NK-92 treated with Interleukin-12 subunit alpha and Interleukin-12 subunit beta, amount 100 ng/mL, for 24 hours (cell line): ENCODE measurements at regions not wholly inside any gene's neighbourhood (a gene's known extent, or its start where the extent isn't known, plus 50 kb on each side); places are given as distances from the start of the nearest gene placed in this dataset.
"Not testable (repeated sequence)": the region's sequence is repeated elsewhere in the genome, so short reads cannot be mapped to it uniquely, and the experiment has no call there.

Experiments used
- DNase-seq: peaks from one replicate; lab custom pipeline; 2025; lab: John Stamatoyannopoulos, UW

- DNase-seq, result no peak
Measured at GRCh38 chrX:13476384-13476783, 93.0 kb upstream of the EGFL6 start.

- DNase-seq, result no peak
Measured at GRCh38 chrX:13474164-13474516, 95.3 kb upstream of the EGFL6 start.

- DNase-seq, result no peak
Measured at GRCh38 chrX:13473442-13474163, 95.8 kb upstream of the EGFL6 start.

GRCh38 chrX:13472975-13473374, 96.4 kb upstream of the EGFL6 start:
- no peak for DNase-seq

- no peak for DNase-seq
Measured at GRCh38 chrX:13471269-13471668, 98.1 kb upstream of the EGFL6 start.

- no peak for DNase-seq
Measured at GRCh38 chrX:13470685-13470977, 98.8 kb upstream of the EGFL6 start.

GRCh38 chrX:13469963-13470684, 99.3 kb upstream of the EGFL6 start:
- no peak for DNase-seq

- no peak for DNase-seq
Measured at GRCh38 chrX:13468096-13468495, 101.3 kb upstream of the EGFL6 start.

GRCh38 chrX:13467243-13467642, 102.2 kb upstream of the EGFL6 start:
- DNase-seq, result no peak

- DNase-seq, result no peak
Measured at GRCh38 chrX:13464599-13465275, 104.7 kb upstream of the EGFL6 start.

GRCh38 chrX:13463608-13464007, 105.8 kb upstream of the EGFL6 start:
- no peak for DNase-seq

GRCh38 chrX:13452283-13452682, 117.1 kb upstream of the EGFL6 start:
- no peak for DNase-seq

GRCh38 chrX:13449441-13449840, 120.0 kb upstream of the EGFL6 start:
- DNase-seq, result no peak

GRCh38 chrX:13448941-13449340, 120.5 kb upstream of the EGFL6 start:
- no peak for DNase-seq

GRCh38 chrX:13441608-13442007, 121.8 kb upstream of the ATXN3L start:
- DNase-seq, result not testable (repeated sequence)

GRCh38 chrX:13440176-13440575, 120.3 kb upstream of the ATXN3L start:
- DNase-seq, result no peak

GRCh38 chrX:13433298-13433605, 113.4 kb upstream of the ATXN3L start:
- no peak for DNase-seq

GRCh38 chrX:13432414-13433297, 112.8 kb upstream of the ATXN3L start:
- DNase-seq, result no peak

- no peak for DNase-seq
Measured at GRCh38 chrX:13430136-13430827, 110.4 kb upstream of the ATXN3L start.

GRCh38 chrX:13428053-13428786, 108.4 kb upstream of the ATXN3L start:
- DNase-seq, result no peak

GRCh38 chrX:13427441-13428052, 107.7 kb upstream of the ATXN3L start:
- DNase-seq, result no peak
